ENCODE measurements at regions not wholly inside any gene's neighbourhood (a gene's known extent, or its start where the extent isn't known, plus 50 kb on each side); places are given as distances from the start of the nearest gene placed in this dataset.

DNA sequence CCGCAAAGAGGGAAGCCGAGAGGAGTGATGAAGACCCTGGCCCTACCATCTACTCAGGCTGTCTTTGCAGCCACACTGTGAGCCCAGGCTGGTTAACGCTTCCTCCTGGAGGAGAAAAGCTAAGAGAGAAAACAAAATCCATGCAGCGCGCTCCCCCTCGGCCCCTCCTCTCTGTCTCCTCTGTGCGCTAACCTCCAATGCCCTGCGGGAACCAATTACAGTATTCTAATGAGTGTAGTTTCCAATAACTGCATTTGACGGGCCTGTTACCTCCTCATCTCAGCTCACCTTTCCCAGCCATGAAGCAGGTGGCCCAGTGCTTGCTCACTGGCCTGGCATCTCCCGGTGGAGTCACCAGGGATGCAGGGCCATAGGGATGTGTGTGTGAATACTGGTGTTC, 565.5 kb downstream of the EBF1 start:
- Histone ChIP-seq H4K20me1 (ENCODE audit: insufficient read depth, low read length) (no peaks in the 10 kb centered on the region), H3K79me2 (ENCODE audit: insufficient read depth, low read length) (no peaks in the 10 kb centered on the region), H3K27me3 (ENCODE audit: control insufficient read depth in 2 of 2, insufficient read depth in 2 of 2, low read length in 2 of 2) (peaks cover 0 to 3% of the 10 kb centered on the region in 2 donors), H3K36me3 (replicated peaks in 1 of 2; ENCODE audit: control insufficient read depth in 1 of 2, insufficient read depth in 2 of 2, low read length in 2 of 2) (no peaks in the 10 kb centered on the region), H3K27ac (ENCODE audit: low read depth in 1 of 2, low read length in 2 of 2) (no peak overlapping the region), H3K9ac (ENCODE audit: insufficient read depth, low read length, poor library complexity, severe bottlenecking) (no peak overlapping the region), H3K9me3 (replicated peaks in 1 of 2; ENCODE audit: control insufficient read depth in 1 of 2, insufficient read depth in 1 of 2, low read length in 2 of 2) (no peaks in the 10 kb centered on the region), H3K4me3 (replicated peaks in 1 of 3; ENCODE audit: low read depth in 2 of 3, low read length in 3 of 3) (no peak overlapping the region), H2AFZ (ENCODE audit: insufficient read depth, low read depth, low read length, poor library complexity, severe bottlenecking) (no peak overlapping the region), H3K4me1 (ENCODE audit: control insufficient read depth in 1 of 2, insufficient read depth in 2 of 2, low read length in 2 of 2) (no peaks in the 10 kb centered on the region), H3K4me2 (replicated peaks; ENCODE audit: extremely low read depth, low read length, poor library complexity, severe bottlenecking) (no peak overlapping the region)
- no peak for DNase-seq
- Mint-ChIP-seq H3K36me3 (no peaks in the 10 kb centered on the region), H3K4me1 (no peaks in the 10 kb centered on the region), H3K27ac (no peak overlapping the region), H3K4me3 (no peak overlapping the region), H3K27me3 (ENCODE audit: low read depth in 3 of 3) (peaks cover 6 to 21% (median 11%) of the 10 kb centered on the region in 3 donors), H3K9me3 (peaks cover 0 to 2% (median 0%) of the 10 kb centered on the region in 7 donors)
- TF ChIP-seq, protein P1, sequence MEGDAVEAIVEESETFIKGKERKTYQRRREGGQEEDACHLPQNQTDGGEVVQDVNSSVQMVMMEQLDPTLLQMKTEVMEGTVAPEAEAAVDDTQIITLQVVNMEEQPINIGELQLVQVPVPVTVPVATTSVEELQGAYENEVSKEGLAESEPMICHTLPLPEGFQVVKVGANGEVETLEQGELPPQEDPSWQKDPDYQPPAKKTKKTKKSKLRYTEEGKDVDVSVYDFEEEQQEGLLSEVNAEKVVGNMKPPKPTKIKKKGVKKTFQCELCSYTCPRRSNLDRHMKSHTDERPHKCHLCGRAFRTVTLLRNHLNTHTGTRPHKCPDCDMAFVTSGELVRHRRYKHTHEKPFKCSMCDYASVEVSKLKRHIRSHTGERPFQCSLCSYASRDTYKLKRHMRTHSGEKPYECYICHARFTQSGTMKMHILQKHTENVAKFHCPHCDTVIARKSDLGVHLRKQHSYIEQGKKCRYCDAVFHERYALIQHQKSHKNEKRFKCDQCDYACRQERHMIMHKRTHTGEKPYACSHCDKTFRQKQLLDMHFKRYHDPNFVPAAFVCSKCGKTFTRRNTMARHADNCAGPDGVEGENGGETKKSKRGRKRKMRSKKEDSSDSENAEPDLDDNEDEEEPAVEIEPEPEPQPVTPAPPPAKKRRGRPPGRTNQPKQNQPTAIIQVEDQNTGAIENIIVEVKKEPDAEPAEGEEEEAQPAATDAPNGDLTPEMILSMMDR (IDR thresholded peaks at IDR 0.05), result no peak
- intact Hi-C loops (cut with micrococcal nuclease), result no loop called here
- 100% methylated on average over 1 of the region's 10 CpGs for WGBS (ENCODE audit: insufficient coverage)

DNA sequence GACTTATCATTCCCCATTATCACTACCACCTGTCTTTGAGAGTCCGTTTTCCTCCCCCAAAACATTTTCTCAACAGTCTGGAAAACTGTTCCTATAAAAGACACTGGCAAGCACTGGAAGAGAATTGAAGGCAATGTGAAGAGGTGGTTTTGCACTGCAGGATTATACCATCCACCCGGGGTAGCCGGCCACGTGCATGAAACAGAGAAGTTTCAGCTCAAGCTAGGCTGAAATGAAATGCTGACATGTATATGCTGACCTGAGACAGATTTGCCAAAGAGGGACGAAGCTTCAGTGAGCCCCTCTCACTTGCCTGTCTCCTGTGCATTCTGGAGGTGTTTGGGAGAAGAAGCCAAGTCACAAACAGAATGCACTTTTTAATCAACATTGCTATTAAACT, 567.0 kb downstream of the EBF1 start:
- H3K9me3 ChIP-seq (replicated peaks in 1 of 2; ENCODE audit: control insufficient read depth in 1 of 2, insufficient read depth in 1 of 2, low read length in 2 of 2), result no peaks in the 10 kb centered on the region
- no peaks in the 10 kb centered on the region for H3K79me2 ChIP-seq (ENCODE audit: insufficient read depth, low read length)
- H3K27me3 ChIP-seq (ENCODE audit: control insufficient read depth in 2 of 2, insufficient read depth in 2 of 2, low read length in 2 of 2), result peaks cover 0 to 3% of the 10 kb centered on the region in 2 donors
- H4K20me1 ChIP-seq (ENCODE audit: insufficient read depth, low read length), result no peaks in the 10 kb centered on the region
- no peaks in the 10 kb centered on the region for H3K4me1 Mint-ChIP-seq
- intact Hi-C loops (cut with micrococcal nuclease), result no loop called here
- no peak overlapping the region for H3K4me2 ChIP-seq (replicated peaks; ENCODE audit: extremely low read depth, low read length, poor library complexity, severe bottlenecking)
- no peak overlapping the region for H3K27ac ChIP-seq (ENCODE audit: low read depth in 1 of 2, low read length in 2 of 2)
- H3K4me1 ChIP-seq (ENCODE audit: control insufficient read depth in 1 of 2, insufficient read depth in 2 of 2, low read length in 2 of 2), result no peaks in the 10 kb centered on the region
- no peak overlapping the region for H3K27ac Mint-ChIP-seq
- no peaks in the 10 kb centered on the region for H3K36me3 ChIP-seq (replicated peaks in 1 of 2; ENCODE audit: control insufficient read depth in 1 of 2, insufficient read depth in 2 of 2, low read length in 2 of 2)
- H3K36me3 Mint-ChIP-seq, result no peaks in the 10 kb centered on the region
- no peak overlapping the region for H2AFZ ChIP-seq (ENCODE audit: insufficient read depth, low read depth, low read length, poor library complexity, severe bottlenecking)
- H3K4me3 ChIP-seq (replicated peaks in 1 of 3; ENCODE audit: low read depth in 2 of 3, low read length in 3 of 3), result no peak overlapping the region
- H3K9me3 Mint-ChIP-seq, result peaks cover 0 to 2% (median 0%) of the 10 kb centered on the region in 7 donors
- no peak overlapping the region for H3K4me3 Mint-ChIP-seq
- TF ChIP-seq, protein P1 (IDR thresholded peaks at IDR 0.05), result no peak
- DNase-seq, result no peak
- H3K27me3 Mint-ChIP-seq (ENCODE audit: low read depth in 3 of 3), result peaks cover 7 to 15% (median 9%) of the 10 kb centered on the region in 3 donors
- H3K9ac ChIP-seq (ENCODE audit: insufficient read depth, low read length, poor library complexity, severe bottlenecking), result no peak overlapping the region
- WGBS (ENCODE audit: insufficient coverage), result 100% methylated on average over 3 of the region's 5 CpGs
